Dedifferentiated amniotic fluid mesenchymal stem cell (primary cell): ENCODE measurements at regions not wholly inside any gene's neighbourhood (a gene's known extent, or its start where the extent isn't known, plus 50 kb on each side); places are given as distances from the start of the nearest gene placed in this dataset.

Experiments
- DNase-seq: peaks from one replicate; pipeline ENCODE4 v3.0.0-alpha.2; 2016; ENCODE audit errors: extremely low spot score

- DNase-seq: no peak
Measured at GRCh38 chr22:47693606-47694005, 931.2 kb downstream of the TBC1D22A start.

GRCh38 chr22:47692811-47693210 lies 930.4 kb downstream of the TBC1D22A start:
- DNase-seq: no peak

- DNase-seq: no peak
Measured at GRCh38 chr22:47691152-47691895, 928.9 kb downstream of the TBC1D22A start.

- no peak for DNase-seq
Measured at GRCh38 chr22:47690586-47690985, 928.1 kb downstream of the TBC1D22A start.

GRCh38 chr22:47690166-47690565 lies 927.7 kb downstream of the TBC1D22A start:
- no peak for DNase-seq

- no peak for DNase-seq
Measured at GRCh38 chr22:47687776-47688175, 925.3 kb downstream of the TBC1D22A start.

GRCh38 chr22:47687346-47687655 lies 924.9 kb downstream of the TBC1D22A start:
- no peak for DNase-seq

GRCh38 chr22:47686594-47687345 lies 924.3 kb downstream of the TBC1D22A start:
- no peak for DNase-seq

GRCh38 chr22:47681411-47682165 lies 919.1 kb downstream of the TBC1D22A start:
- no peak for DNase-seq

- DNase-seq: no peak
Measured at GRCh38 chr22:47678636-47679287, 916.3 kb downstream of the TBC1D22A start.

GRCh38 chr22:47678048-47678447 lies 915.6 kb downstream of the TBC1D22A start:
- DNase-seq: no peak

- no peak for DNase-seq
Measured at GRCh38 chr22:47676685-47677084, 914.2 kb downstream of the TBC1D22A start.

GRCh38 chr22:47674600-47674999 lies 912.1 kb downstream of the TBC1D22A start:
- no peak for DNase-seq

- DNase-seq: no peak
Measured at GRCh38 chr22:47673557-47673956, 911.1 kb downstream of the TBC1D22A start.

GRCh38 chr22:47672526-47672925 lies 910.1 kb downstream of the TBC1D22A start:
- no peak for DNase-seq

- no peak for DNase-seq
Measured at GRCh38 chr22:47665151-47665550, 902.7 kb downstream of the TBC1D22A start.

- no peak for DNase-seq
Measured at GRCh38 chr22:47663615-47664605, 901.5 kb downstream of the TBC1D22A start.

- DNase-seq: no peak
Measured at GRCh38 chr22:47659467-47660223, 897.2 kb downstream of the TBC1D22A start.

GRCh38 chr22:47658182-47658581 lies 895.7 kb downstream of the TBC1D22A start:
- DNase-seq: no peak

- DNase-seq: no peak
Measured at GRCh38 chr22:47657224-47657623, 894.8 kb downstream of the TBC1D22A start.
